Muscle layer of colon (tissue), 2 donors: ENCODE measurements at regions not wholly inside any gene's neighbourhood (a gene's known extent, or its start where the extent isn't known, plus 50 kb on each side); places are given as distances from the start of the nearest gene placed in this dataset.
"Not testable (repeated sequence)": the region's sequence is repeated elsewhere in the genome, so short reads cannot be mapped to it uniquely, and the experiment has no call there.

Experiments
- H3K27ac ChIP-seq: one replicate; pipeline ENCODE4 v1.7.0; 2013; ENCODE audit warnings: low read depth, mild to moderate bottlenecking, low read length, moderate library complexity
- H3K27me3 ChIP-seq, 2 donors: one replicate each; pipeline ENCODE4 v1.7.0; 2013; ENCODE audit warnings: low read length in 2 of 2, mild to moderate bottlenecking in 2 of 2; ENCODE audit not compliant: insufficient read depth in 2 of 2, control insufficient read depth in 1 of 2
- H3K36me3 ChIP-seq: one replicate; pipeline ENCODE4 v1.7.0; 2013; ENCODE audit warnings: mild to moderate bottlenecking, low read length; ENCODE audit not compliant: insufficient read depth
- H3K4me1 ChIP-seq: one replicate; pipeline ENCODE4 v1.7.0; 2013; ENCODE audit warnings: mild to moderate bottlenecking, low read length; ENCODE audit not compliant: insufficient read depth
- H3K4me3 ChIP-seq, 2 donors: one replicate each; pipeline ENCODE4 v1.7.0; 2013; ENCODE audit warnings: low read length in 2 of 2, low read depth in 1 of 2, mild to moderate bottlenecking in 1 of 2, moderate library complexity in 1 of 2
- H3K9ac ChIP-seq: one replicate; pipeline ENCODE4 v1.7.0; 2013; ENCODE audit warnings: low read length
- H3K9me3 ChIP-seq: one replicate; pipeline ENCODE4 v1.7.0; 2013; ENCODE audit warnings: mild to moderate bottlenecking, low read length
- donor health status: abdominal sarcoma.
- donor health status: Adenocarcinoma of cecum.

GRCh38 chr6:56734335-56734734, 91.6 kb upstream of the DST start:
- peaks cover 47% of the 10 kb centered on the region for H3K4me1 ChIP-seq
- no peaks in the 10 kb centered on the region for H3K27me3 ChIP-seq
- no peaks in the 10 kb centered on the region for H3K36me3 ChIP-seq
- no peaks in the 10 kb centered on the region for H3K9me3 ChIP-seq
- no peak overlapping the region for H3K4me3 ChIP-seq
- H3K27ac ChIP-seq = no peak overlapping the region
- no peak overlapping the region for H3K9ac ChIP-seq

- Histone ChIP-seq H3K4me1 (peaks cover 42% of the 10 kb centered on the region), H3K27ac (peak overlapping the region; percentile 16), H3K9ac (peak overlapping the region; percentile 14), H3K36me3 (no peaks in the 10 kb centered on the region), H3K4me3 (no peak overlapping the region), H3K27me3 (no peaks in the 10 kb centered on the region), H3K9me3 (no peaks in the 10 kb centered on the region)
Observed at GRCh38 chr6:56733211-56733697, 90.6 kb upstream of the DST start.

GRCh38 chr6:56732517-56732916, 89.8 kb upstream of the DST start:
- no peak overlapping the region for H3K4me3 ChIP-seq
- no peak overlapping the region for H3K9ac ChIP-seq
- no peaks in the 10 kb centered on the region for H3K9me3 ChIP-seq
- peak overlapping the region; percentile 16 for H3K27ac ChIP-seq
- no peaks in the 10 kb centered on the region for H3K36me3 ChIP-seq
- no peaks in the 10 kb centered on the region for H3K27me3 ChIP-seq
- H3K4me1 ChIP-seq = peaks cover 45% of the 10 kb centered on the region

GRCh38 chr6:56730663-56731529, 88.2 kb upstream of the DST start:
- Histone ChIP-seq H3K36me3 (no peaks in the 10 kb centered on the region), H3K9ac (no peak overlapping the region), H3K27ac (peak overlapping the region; percentile 48), H3K4me1 (peaks cover 50% of the 10 kb centered on the region), H3K27me3 (no peaks in the 10 kb centered on the region), H3K4me3 (no peak overlapping the region), H3K9me3 (no peaks in the 10 kb centered on the region)

GRCh38 chr6:56729719-56730118, 87.0 kb upstream of the DST start:
- H3K9me3 ChIP-seq = no peaks in the 10 kb centered on the region
- no peak overlapping the region for H3K27ac ChIP-seq
- no peaks in the 10 kb centered on the region for H3K27me3 ChIP-seq
- H3K9ac ChIP-seq = no peak overlapping the region
- no peak overlapping the region for H3K4me3 ChIP-seq
- no peaks in the 10 kb centered on the region for H3K36me3 ChIP-seq
- peaks cover 56% of the 10 kb centered on the region for H3K4me1 ChIP-seq

GRCh38 chr6:56729166-56729565, 86.5 kb upstream of the DST start:
- not testable (repeated sequence) for H3K9ac ChIP-seq, H3K27ac ChIP-seq, H3K36me3 ChIP-seq, H3K27me3 ChIP-seq, H3K9me3 ChIP-seq, H3K4me3 ChIP-seq
- peaks cover 56% of the 10 kb centered on the region for H3K4me1 ChIP-seq

- no peaks in the 10 kb centered on the region for H3K36me3 ChIP-seq
- peak overlapping the region; percentile 31 for H3K27ac ChIP-seq
- no peaks in the 10 kb centered on the region for H3K27me3 ChIP-seq
- no peaks in the 10 kb centered on the region for H3K9me3 ChIP-seq
- no peak overlapping the region for H3K4me3 ChIP-seq
- peaks cover 40% of the 10 kb centered on the region for H3K4me1 ChIP-seq
- no peak overlapping the region for H3K9ac ChIP-seq
Observed at GRCh38 chr6:56727097-56727850, 84.6 kb upstream of the DST start.

- Histone ChIP-seq H3K9ac (no peak overlapping the region), H3K27me3 (no peaks in the 10 kb centered on the region), H3K4me3 (no peak overlapping the region), H3K36me3 (no peaks in the 10 kb centered on the region), H3K4me1 (peaks cover 30% of the 10 kb centered on the region), H3K9me3 (no peaks in the 10 kb centered on the region), H3K27ac (peak overlapping the region; percentile 40)
Observed at GRCh38 chr6:56725254-56725653, 82.6 kb upstream of the DST start.

- no peaks in the 10 kb centered on the region for H3K9me3 ChIP-seq
- H3K4me3 ChIP-seq = no peak overlapping the region
- no peaks in the 10 kb centered on the region for H3K27me3 ChIP-seq
- H3K4me1 ChIP-seq = peaks cover 30% of the 10 kb centered on the region
- H3K36me3 ChIP-seq = no peaks in the 10 kb centered on the region
- H3K9ac ChIP-seq = no peak overlapping the region
- H3K27ac ChIP-seq = peak overlapping the region; percentile 40
Observed at GRCh38 chr6:56724455-56724854, 81.8 kb upstream of the DST start.

- Histone ChIP-seq H3K4me1 (peaks cover 23% of the 10 kb centered on the region), H3K4me3 (no peak overlapping the region), H3K27ac (no peak overlapping the region), H3K27me3 (no peaks in the 10 kb centered on the region), H3K9ac (no peak overlapping the region), H3K36me3 (no peaks in the 10 kb centered on the region), H3K9me3 (no peaks in the 10 kb centered on the region)
Observed at GRCh38 chr6:56720882-56721281, 78.2 kb upstream of the DST start.

GRCh38 chr6:56720202-56720601, 77.5 kb upstream of the DST start:
- peaks cover 25% of the 10 kb centered on the region for H3K4me1 ChIP-seq
- H3K36me3 ChIP-seq, H3K4me3 ChIP-seq, H3K27ac ChIP-seq, H3K27me3 ChIP-seq, H3K9me3 ChIP-seq, H3K9ac ChIP-seq: not testable (repeated sequence)
